Hepatocyte (in vitro differentiated cells): ENCODE measurements at regions not wholly inside any gene's neighbourhood (a gene's known extent, or its start where the extent isn't known, plus 50 kb on each side); places are given as distances from the start of the nearest gene placed in this dataset.

Experiments used
- DNase-seq: peaks from one replicate; pipeline ENCODE4 v3.0.0-alpha.2; 2016; ENCODE audit warnings: low spot score
- H2AFZ ChIP-seq: fragments of 200-600 bp; sonication (generic); 2 replicates; pipeline ENCODE4 v1.6.0; 2016; ENCODE audit warnings: antibody characterized with exemption, mild to moderate bottlenecking
- H3K27ac ChIP-seq: fragments of 200-600 bp; sonication (generic); 2 replicates; pipeline ENCODE4 v1.5.1; 2016; ENCODE audit warnings: mild to moderate bottlenecking
- H3K27me3 ChIP-seq: fragments of 200-600 bp; sonication (generic); 2 replicates; pipeline ENCODE4 v1.6.1; 2016
- H3K36me3 ChIP-seq: fragments of 200-600 bp; sonication (generic); replicated peaks from 2 replicates; pipeline ENCODE4 v1.5.1; 2016; ENCODE audit warnings: low read depth; ENCODE audit not compliant: insufficient read depth
- H3K4me1 ChIP-seq: fragments of 200-600 bp; sonication (generic); 2 replicates; pipeline ENCODE4 v1.5.1; 2016; ENCODE audit warnings: mild to moderate bottlenecking, moderate library complexity; ENCODE audit not compliant: insufficient read depth
- H3K4me2 ChIP-seq: fragments of 200-600 bp; sonication (generic); 2 replicates; pipeline ENCODE4 v1.6.0; 2016
- H3K4me3 ChIP-seq: fragments of 200-600 bp; sonication (generic); 2 replicates; pipeline ENCODE4 v1.5.1; 2016; ENCODE audit warnings: mild to moderate bottlenecking
- H3K79me2 ChIP-seq: fragments of 200-600 bp; sonication (generic); 2 replicates; pipeline ENCODE4 v1.6.0; 2017; ENCODE audit warnings: mild to moderate bottlenecking
- H3K9me2 ChIP-seq: fragments of 200-600 bp; sonication (generic); replicated peaks from 2 replicates; pipeline ENCODE4 v1.6.0; 2017; ENCODE audit warnings: mild to moderate bottlenecking; ENCODE audit not compliant: insufficient read depth
- H3K9me3 ChIP-seq: fragments of 200-600 bp; sonication (generic); 2 replicates; pipeline ENCODE4 v1.5.1; 2016; ENCODE audit warnings: low read depth, mild to moderate bottlenecking
- H4K20me1 ChIP-seq: fragments of 200-600 bp; sonication (generic); 2 replicates; pipeline ENCODE4 v1.6.0; 2016; ENCODE audit warnings: mild to moderate bottlenecking; ENCODE audit not compliant: insufficient read depth, poor library complexity, severe bottlenecking
- CTCF ChIP-seq: fragments of 200-600 bp; sonication (generic); IDR thresholded peaks from 2 replicates; pipeline ENCODE4 v1.5.1; 2016; ENCODE audit warnings: antibody characterized with exemption, mild to moderate bottlenecking; ENCODE audit not compliant: poor library complexity
- EZH2 ChIP-seq: fragments of 200-600 bp; sonication (generic); IDR thresholded peaks from 2 replicates; pipeline ENCODE4 v1.6.1; 2016; ENCODE audit warnings: antibody characterized with exemption, mild to moderate bottlenecking, borderline replicate concordance
- EZH2phosphoT487 ChIP-seq: fragments of 200-600 bp; sonication (generic); IDR thresholded peaks from one replicate; pipeline ENCODE4 v1.6.1; 2018; ENCODE audit warnings: antibody characterized with exemption, mild to moderate bottlenecking, low read depth, moderate library complexity; ENCODE audit not compliant: unreplicated experiment, severe bottlenecking
- WGBS: methylation state at CpG from one replicate; pipeline ENCODE4 v1.1.6; 2016; ENCODE audit warnings: low lambda C conversion rate; ENCODE audit errors: missing lambda C conversion rate; 5-methylcytosine and 5-hydroxymethylcytosine counted together

GRCh38 chr14:105844810-105845724 is 318.7 kb downstream of the TMEM121 start:
- TF ChIP-seq EZH2 = no peak
- Histone ChIP-seq H3K79me2 (no peaks in the 10 kb centered on the region), H3K36me3 (no peaks in the 10 kb centered on the region), H4K20me1 (no peaks in the 10 kb centered on the region), H3K27ac (no peak overlapping the region), H3K9me2 (no peaks in the 10 kb centered on the region), H3K9me3 (no peaks in the 10 kb centered on the region), H3K27me3 (no peaks in the 10 kb centered on the region), H3K4me2 (no peak overlapping the region), H2AFZ (no peak overlapping the region), H3K4me1 (no peaks in the 10 kb centered on the region), H3K4me3 (no peak overlapping the region)
- WGBS = 84% methylated on average over 15 of the region's 18 CpGs
- DNase-seq = no peak

GRCh38 chr14:105845725-105846309 is 319.4 kb downstream of the TMEM121 start:
- H3K27me3 ChIP-seq = no peaks in the 10 kb centered on the region
- no peak overlapping the region for H3K4me3 ChIP-seq
- no peaks in the 10 kb centered on the region for H3K4me1 ChIP-seq
- H3K9me3 ChIP-seq = no peaks in the 10 kb centered on the region
- no peaks in the 10 kb centered on the region for H3K9me2 ChIP-seq
- no peak overlapping the region for H3K27ac ChIP-seq
- TF ChIP-seq CTCF (no peak), EZH2phosphoT487 (no peak), EZH2 (no peak)
- no peak overlapping the region for H3K4me2 ChIP-seq
- H2AFZ ChIP-seq = no peak overlapping the region
- no peaks in the 10 kb centered on the region for H3K79me2 ChIP-seq
- DNase-seq = no peak
- WGBS = 79% methylated on average over 10 of the region's 10 CpGs
- H4K20me1 ChIP-seq = no peaks in the 10 kb centered on the region
- no peaks in the 10 kb centered on the region for H3K36me3 ChIP-seq

- Histone ChIP-seq H3K9me2 (no peaks in the 10 kb centered on the region), H2AFZ (no peak overlapping the region), H3K27ac (no peak overlapping the region), H3K4me1 (no peaks in the 10 kb centered on the region), H3K4me2 (no peak overlapping the region), H3K9me3 (no peaks in the 10 kb centered on the region), H3K79me2 (no peaks in the 10 kb centered on the region), H3K36me3 (no peaks in the 10 kb centered on the region), H3K27me3 (no peaks in the 10 kb centered on the region), H3K4me3 (no peak overlapping the region), H4K20me1 (no peaks in the 10 kb centered on the region)
- WGBS = 72% methylated on average over 5 of the region's 5 CpGs
- DNase-seq = no peak
- TF ChIP-seq EZH2phosphoT487 (no peak), EZH2 (no peak), CTCF (no peak)
These were observed 319.9 kb downstream of the TMEM121 start for GRCh38 chr14:105846312-105846711.

- 79% methylated on average over 14 of the region's 14 CpGs for WGBS
These were observed 321.0 kb downstream of the TMEM121 start for GRCh38 chr14:105847400-105847799.

More at GRCh38 chr14:105847400-105847799, 321.0 kb downstream of the TMEM121 start:
- TF ChIP-seq CTCF = no peak
- TF ChIP-seq EZH2phosphoT487 = no peak
- TF ChIP-seq EZH2 = no peak
- Histone ChIP-seq H4K20me1 (no peaks in the 10 kb centered on the region), H3K27me3 (no peaks in the 10 kb centered on the region), H3K79me2 (no peaks in the 10 kb centered on the region), H3K4me1 (no peaks in the 10 kb centered on the region), H3K36me3 (no peaks in the 10 kb centered on the region), H2AFZ (no peak overlapping the region), H3K9me3 (no peaks in the 10 kb centered on the region), H3K9me2 (no peaks in the 10 kb centered on the region), H3K4me3 (no peak overlapping the region), H3K4me2 (no peak overlapping the region), H3K27ac (no peak overlapping the region)
- no peak for DNase-seq
